Peyer's patch (tissue), 4 donors: ENCODE measurements at regions not wholly inside any gene's neighbourhood (a gene's known extent, or its start where the extent isn't known, plus 50 kb on each side); places are given as distances from the start of the nearest gene placed in this dataset.

ENCODE experiments used
- CTCF ChIP-seq, 6 experiments: fragments of 450-650 bp in 4 of 6; fragments of 200-600 bp in 2 of 6; sonication (generic) in 1 of 6; IDR thresholded peaks; one replicate each; pipeline ENCODE4 v1.5.1; 2017 to 2019; ENCODE audit warnings: antibody characterized with exemption in 6 of 6, mild to moderate bottlenecking in 3 of 6, moderate library complexity in 1 of 6
- POLR2A ChIP-seq, 2 donors: fragments of 450-650 bp; IDR thresholded peaks; one replicate each; pipeline ENCODE4 v1.5.1; 2017; ENCODE audit warnings: antibody characterized with exemption in 2 of 2, mild to moderate bottlenecking in 2 of 2, moderate library complexity in 2 of 2

GRCh38 chr11:13836666-13837065, 125.9 kb upstream of the SPON1 start:
- TF ChIP-seq POLR2A (IDR thresholded peaks at IDR 0.05) (no peak), CTCF (IDR thresholded peaks at IDR 0.05) (no peak)
